Testis (tissue), 2 donors: ENCODE measurements at regions not wholly inside any gene's neighbourhood (a gene's known extent, or its start where the extent isn't known, plus 50 kb on each side); places are given as distances from the start of the nearest gene placed in this dataset.

Source experiments
- DNase-seq: peaks from one replicate; pipeline ENCODE4 v3.0.0-alpha.2; 2019
- H3K27ac ChIP-seq, 2 donors: fragments of 200-600 bp; sonication (generic); one replicate each; pipeline ENCODE4 v1.5.1; 2019
- H3K27me3 ChIP-seq: fragments of 200-600 bp; sonication (generic); one replicate; pipeline ENCODE4 v1.5.1; 2019
- H3K36me3 ChIP-seq: fragments of 200-600 bp; sonication (generic); one replicate; pipeline ENCODE4 v1.5.1; 2017; ENCODE audit warnings: low read depth; ENCODE audit errors: missing control alignments
- H3K4me1 ChIP-seq: fragments of 200-600 bp; sonication (generic); one replicate; pipeline ENCODE4 v1.5.1; 2019
- H3K4me3 ChIP-seq, 2 donors: fragments of 200-600 bp; sonication (generic); one replicate each; pipeline ENCODE4 v1.5.1; 2017 to 2019
- H3K9me3 ChIP-seq: fragments of 200-600 bp; sonication (generic); one replicate; pipeline ENCODE4 v1.5.1; 2017
- CTCF ChIP-seq, 3 experiments: fragments of 450-650 bp in 2 of 3; fragments of 200-600 bp in 1 of 3; sonication (generic) in 1 of 3; IDR thresholded peaks; one replicate each; pipeline ENCODE4 v1.5.1; 2016 to 2019; ENCODE audit warnings: antibody characterized with exemption in 3 of 3, mild to moderate bottlenecking in 2 of 3, moderate library complexity in 1 of 3
- POLR2A ChIP-seq: fragments of 450-650 bp; IDR thresholded peaks from one replicate; pipeline ENCODE4 v1.6.1; 2017; ENCODE audit warnings: antibody characterized with exemption, mild to moderate bottlenecking, moderate library complexity
- whole genome bisulfite sequencing, 2 donors: methylation state at CpG; one replicate each; pipeline ENCODE4 v1.1.5; 2018; 5-methylcytosine and 5-hydroxymethylcytosine counted together
- intact Hi-C: fragments of 100-400 bp; cut with DNase I; formaldehyde crosslinking; loops from one replicate; pipeline ENCODE4 v1.15.1; 2023; ENCODE audit warnings: low total_unique reads

DNA sequence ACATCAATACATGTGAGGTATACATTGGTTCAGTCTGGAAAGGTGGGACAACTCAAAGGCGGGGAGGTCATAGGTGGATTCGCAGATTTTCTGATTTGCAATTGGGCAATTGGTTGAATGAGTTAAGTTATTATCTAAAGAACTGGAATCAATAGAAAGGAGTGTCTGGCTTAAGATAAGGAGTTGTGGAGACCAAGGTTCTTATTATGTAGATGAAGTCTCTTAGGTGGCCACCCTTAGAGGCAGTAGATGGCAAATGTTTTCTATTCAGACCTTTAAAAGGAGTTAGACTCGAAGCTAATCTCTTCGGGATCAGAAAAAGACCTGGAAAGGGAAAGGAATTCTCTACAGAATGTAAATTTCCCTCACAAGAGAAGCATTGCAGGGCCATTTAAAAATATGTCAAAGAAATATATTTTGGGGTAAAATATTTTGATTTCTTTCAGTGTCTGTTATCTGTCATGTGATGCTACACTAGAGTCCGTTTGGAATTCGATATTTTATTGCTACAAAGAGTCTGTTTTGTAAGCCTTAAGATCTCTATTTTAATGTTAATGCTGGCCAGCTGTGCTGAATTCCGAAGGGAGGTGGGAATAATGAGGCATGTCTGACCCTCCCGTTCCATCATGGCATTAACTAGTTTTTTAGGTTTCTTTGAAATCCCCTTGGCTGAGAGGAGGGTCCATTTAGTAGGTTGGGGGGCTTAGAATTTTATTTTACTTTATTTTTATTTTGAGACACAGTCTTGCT is 265.1 kb downstream of the PTPRU start:
- H3K4me1 ChIP-seq = no peaks in the 10 kb centered on the region
- peak; percentile 4 for DNase-seq
- H3K4me3 ChIP-seq = no peak overlapping the region
- 45 to 49% methylated on average over 8 of the region's 8 CpGs for WGBS, 2 donors
- no peaks in the 10 kb centered on the region for H3K27me3 ChIP-seq
- TF ChIP-seq POLR2A (no peak), CTCF (IDR thresholded peaks at IDR 0.05) (no peak)
- no peaks in the 10 kb centered on the region for H3K36me3 ChIP-seq
- intact Hi-C loops = no loop called here
- no peaks in the 10 kb centered on the region for H3K9me3 ChIP-seq
- H3K27ac ChIP-seq = no peak overlapping the region

DNA sequence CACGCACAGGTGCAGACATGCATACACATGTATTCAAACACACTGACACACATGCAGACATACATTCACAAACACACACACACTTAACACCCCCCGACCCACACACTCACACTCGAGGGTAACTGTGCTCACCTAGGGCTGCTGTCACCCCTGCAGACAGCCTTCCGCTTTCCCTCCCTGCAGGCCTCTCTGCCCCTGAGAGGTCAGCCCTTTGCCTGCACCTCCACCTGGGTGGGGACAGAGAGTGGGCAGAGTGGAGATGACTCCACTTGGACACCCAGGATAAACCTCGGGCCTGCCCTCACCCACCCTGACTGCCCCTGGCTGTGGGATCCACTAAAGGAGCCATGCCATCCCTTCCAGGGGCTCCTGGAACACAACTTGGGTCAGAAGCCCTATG is 264.3 kb downstream of the PTPRU start:
- intact Hi-C loops = no loop called here
- no peak for DNase-seq
- 86 to 90% methylated on average over 4 to 5 of the region's 5 CpGs for WGBS, 2 donors

DNA sequence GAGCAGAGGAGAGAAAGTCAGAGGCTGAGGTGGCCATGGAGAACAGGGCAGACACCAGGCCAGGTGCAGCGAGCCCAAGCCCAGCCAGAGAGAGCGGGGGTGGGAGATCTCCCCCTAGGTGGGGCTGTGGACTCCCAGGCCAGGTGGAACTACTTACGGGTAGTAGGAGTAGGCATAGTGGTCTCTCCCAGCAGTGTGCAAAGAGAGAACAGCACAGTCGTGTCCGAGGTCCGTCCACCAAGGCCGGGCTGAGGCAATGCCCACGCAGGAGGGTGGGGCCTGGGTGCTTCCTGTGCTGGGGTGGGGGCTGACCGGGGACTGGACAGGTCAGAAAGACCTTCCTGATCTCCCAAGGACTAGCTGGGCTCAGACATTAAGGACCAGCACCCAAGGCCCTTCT is 263.7 kb downstream of the PTPRU start:
- H3K9me3 ChIP-seq = no peaks in the 10 kb centered on the region
- DNase-seq = no peak
- WGBS, 2 donors = 75 to 88% methylated on average over 9 of the region's 9 CpGs
- H3K36me3 ChIP-seq = no peaks in the 10 kb centered on the region
- intact Hi-C loops = no loop called here
- no peak overlapping the region for H3K4me3 ChIP-seq
- TF ChIP-seq CTCF (IDR thresholded peaks at IDR 0.05) (no peak), POLR2A (no peak)
- no peaks in the 10 kb centered on the region for H3K4me1 ChIP-seq
- H3K27me3 ChIP-seq = no peaks in the 10 kb centered on the region
- no peak overlapping the region for H3K27ac ChIP-seq

More for the DNA sequence above, 264.3 kb downstream of the PTPRU start:
- no peak for TF ChIP-seq CTCF (IDR thresholded peaks at IDR 0.05)
- TF ChIP-seq POLR2A = no peak
- no peaks in the 10 kb centered on the region for H3K9me3 ChIP-seq
- H3K4me3 ChIP-seq = no peak overlapping the region
- no peak overlapping the region for H3K27ac ChIP-seq
- H3K4me1 ChIP-seq = no peaks in the 10 kb centered on the region
- no peaks in the 10 kb centered on the region for H3K36me3 ChIP-seq
- no peaks in the 10 kb centered on the region for H3K27me3 ChIP-seq

GRCh38 chr1:29499104-29499650 is 262.9 kb downstream of the PTPRU start:
- no peaks in the 10 kb centered on the region for H3K4me1 ChIP-seq
- H3K4me3 ChIP-seq = no peak overlapping the region
- no peak overlapping the region for H3K27ac ChIP-seq
- 84 to 91% methylated on average over 9 of the region's 9 CpGs for WGBS, 2 donors
- TF ChIP-seq POLR2A (no peak), CTCF (IDR thresholded peaks at IDR 0.05) (no peak)
- DNase-seq = peak; percentile 4
- no peaks in the 10 kb centered on the region for H3K36me3 ChIP-seq
- H3K27me3 ChIP-seq = no peaks in the 10 kb centered on the region
- no peaks in the 10 kb centered on the region for H3K9me3 ChIP-seq
- intact Hi-C loops = no loop called here
